Neuronal stem cell (in vitro differentiated cells): ENCODE measurements at regions not wholly inside any gene's neighbourhood (a gene's known extent, or its start where the extent isn't known, plus 50 kb on each side); places are given as distances from the start of the nearest gene placed in this dataset.

Experiments
- DNase-seq: peaks from one replicate; pipeline ENCODE4 v3.0.0-alpha.2; 2013; ENCODE audit warnings: low spot score
- H2AFZ ChIP-seq: one replicate; pipeline ENCODE4 v1.6.1; 2013; ENCODE audit warnings: mild to moderate bottlenecking, low read length, inconsistent platforms
- H2AK5ac ChIP-seq: 2 replicates; pipeline ENCODE4 v1.6.1; 2013; ENCODE audit warnings: low read depth, mild to moderate bottlenecking, inconsistent platforms, low read length, moderate library complexity, mixed read lengths
- H2BK120ac ChIP-seq: 2 replicates; pipeline ENCODE4 v1.6.1; 2013; ENCODE audit warnings: low read depth, mild to moderate bottlenecking, inconsistent platforms, low read length, moderate library complexity, mixed read lengths
- H2BK12ac ChIP-seq: one replicate; pipeline ENCODE4 v1.6.1; 2013; ENCODE audit warnings: low read length, inconsistent platforms
- H2BK15ac ChIP-seq: 2 replicates; pipeline ENCODE4 v1.6.1; 2013; ENCODE audit warnings: mild to moderate bottlenecking, low read length, inconsistent platforms, mixed read lengths
- H2BK5ac ChIP-seq: one replicate; pipeline ENCODE4 v1.6.1; 2013; ENCODE audit warnings: inconsistent platforms, mild to moderate bottlenecking, low read length, moderate library complexity
- H3K14ac ChIP-seq: one replicate; pipeline ENCODE4 v1.6.1; 2013; ENCODE audit warnings: low read length, inconsistent platforms
- H3K18ac ChIP-seq: 2 replicates; pipeline ENCODE4 v1.6.1; 2013; ENCODE audit warnings: low read length, inconsistent platforms
- H3K23ac ChIP-seq: 2 replicates; pipeline ENCODE4 v1.6.1; 2013; ENCODE audit warnings: low read depth, mild to moderate bottlenecking, mixed read lengths, low read length, inconsistent platforms; ENCODE audit not compliant: poor library complexity
- H3K27ac ChIP-seq: replicated peaks from 3 replicates; pipeline ENCODE4 v1.5.1; 2013; ENCODE audit warnings: low read length, inconsistent platforms
- H3K27me3 ChIP-seq, 3 experiments: 2 replicates each; pipeline ENCODE4 v1.6.1; 2013; ENCODE audit warnings: low read length in 3 of 3, mild to moderate bottlenecking in 2 of 3, inconsistent platforms in 1 of 3, low read depth in 1 of 3, mixed read lengths in 1 of 3, moderate library complexity in 1 of 3; ENCODE audit not compliant: control insufficient read depth in 3 of 3, insufficient read depth in 3 of 3
- H3K36me3 ChIP-seq, 2 donors: replicated peaks in 1 of 2; 2 replicates each; pipeline ENCODE4 v1.6.1; 2013; ENCODE audit warnings: low read length in 2 of 2; ENCODE audit not compliant: control insufficient read depth in 2 of 2, insufficient read depth in 2 of 2
- H3K4ac ChIP-seq: 2 replicates; pipeline ENCODE4 v1.6.1; 2013; ENCODE audit warnings: inconsistent platforms, mild to moderate bottlenecking, low read length, moderate library complexity
- H3K4me1 ChIP-seq, 2 donors: 1 replicate in 1 of 2; 2 replicates in 1 of 2; pipeline ENCODE4 v1.6.1; 2013; ENCODE audit warnings: low read length in 2 of 2, low read depth in 1 of 2; ENCODE audit not compliant: control insufficient read depth in 2 of 2, insufficient read depth in 1 of 2
- H3K4me2 ChIP-seq: one replicate; pipeline ENCODE4 v1.6.1; 2013; ENCODE audit warnings: mild to moderate bottlenecking, low read length, inconsistent platforms; ENCODE audit not compliant: insufficient read depth, poor library complexity, severe bottlenecking
- H3K4me3 ChIP-seq, 2 donors: 2 replicates each; pipeline ENCODE4 v1.5.1; 2013; ENCODE audit warnings: low read length in 2 of 2, mild to moderate bottlenecking in 2 of 2, inconsistent platforms in 1 of 2, moderate library complexity in 1 of 2
- H3K79me1 ChIP-seq: one replicate; pipeline ENCODE4 v1.6.1; 2013; ENCODE audit warnings: low read depth, mild to moderate bottlenecking, inconsistent platforms, low read length, moderate library complexity
- H3K9ac ChIP-seq: one replicate; pipeline ENCODE4 v1.6.1; 2013; ENCODE audit warnings: mild to moderate bottlenecking, low read depth, low read length, inconsistent platforms; ENCODE audit not compliant: poor library complexity
- H3K9me3 ChIP-seq, 2 donors: replicated peaks in 1 of 2; 2 replicates each; pipeline versions ENCODE3 to v1.6.1; 2013; ENCODE audit warnings: low read length in 2 of 2, mild to moderate bottlenecking in 2 of 2, inconsistent platforms in 1 of 2, low read depth in 1 of 2, mixed read lengths in 1 of 2, moderate library complexity in 1 of 2; ENCODE audit not compliant: control insufficient read depth in 2 of 2, insufficient read depth in 1 of 2
- H4K8ac ChIP-seq: one replicate; pipeline ENCODE4 v1.6.1; 2013; ENCODE audit warnings: low read depth, mild to moderate bottlenecking, inconsistent platforms, low read length, moderate library complexity
- H4K91ac ChIP-seq: one replicate; pipeline ENCODE4 v1.6.1; 2013; ENCODE audit warnings: low read length, low read depth, mild to moderate bottlenecking, inconsistent platforms; ENCODE audit not compliant: poor library complexity
- WGBS, 2 donors: extraction: QIAGEN DNeasy Blood & Tissue Kit; methylation state at CpG; one replicate each; pipeline ENCODE4 v1.1.7; 2013; ENCODE audit warnings: missing lambda C conversion rate in 2 of 2, mixed read lengths in 1 of 2; ENCODE audit not compliant: insufficient read length in 2 of 2, insufficient replicate concordance in 1 of 2; ENCODE audit errors: extremely low coverage in 2 of 2; 5-methylcytosine and 5-hydroxymethylcytosine counted together

DNA sequence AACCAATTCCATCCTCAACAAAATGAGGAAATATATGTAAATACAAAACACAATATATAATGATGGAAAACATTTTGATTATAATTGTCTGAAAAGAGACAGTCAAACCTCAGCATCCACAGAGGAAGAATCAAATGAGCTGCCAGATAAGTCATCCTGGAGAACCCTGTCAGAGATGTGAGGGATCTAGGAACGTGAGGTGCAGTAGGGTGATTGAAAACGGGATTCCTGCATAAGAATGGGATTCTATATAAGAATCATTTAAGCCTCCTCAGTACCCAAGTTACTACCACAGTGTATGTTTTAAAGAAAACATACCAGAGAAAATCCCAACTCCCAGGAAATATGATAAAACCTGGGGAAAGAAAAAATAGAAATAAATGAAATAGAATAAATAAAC, 690.5 kb downstream of the FRK start:
- Histone ChIP-seq H3K23ac (no peak overlapping the region), H3K27ac (no peak overlapping the region), H3K14ac (no peak overlapping the region), H2BK5ac (no peak overlapping the region), H3K4me3 (no peak overlapping the region), H3K36me3 (no peaks in the 10 kb centered on the region), H3K4me1 (no peaks in the 10 kb centered on the region), H3K27me3 (no peaks in the 10 kb centered on the region), H4K8ac (no peak overlapping the region), H2AK5ac (no peak overlapping the region), H3K4ac (no peak overlapping the region), H3K9ac (no peak overlapping the region), H3K18ac (no peak overlapping the region), H2AFZ (no peak overlapping the region), H3K9me3 (no peaks in the 10 kb centered on the region), H4K91ac (no peak overlapping the region), H3K79me1 (no peaks in the 10 kb centered on the region), H2BK12ac (no peak overlapping the region), H3K4me2 (no peak overlapping the region), H2BK120ac (no peak overlapping the region), H2BK15ac (no peak overlapping the region)
- no peak for DNase-seq
- WGBS, 2 donors = no CpG with 5 or more reads among the region's 2 CpGs

DNA sequence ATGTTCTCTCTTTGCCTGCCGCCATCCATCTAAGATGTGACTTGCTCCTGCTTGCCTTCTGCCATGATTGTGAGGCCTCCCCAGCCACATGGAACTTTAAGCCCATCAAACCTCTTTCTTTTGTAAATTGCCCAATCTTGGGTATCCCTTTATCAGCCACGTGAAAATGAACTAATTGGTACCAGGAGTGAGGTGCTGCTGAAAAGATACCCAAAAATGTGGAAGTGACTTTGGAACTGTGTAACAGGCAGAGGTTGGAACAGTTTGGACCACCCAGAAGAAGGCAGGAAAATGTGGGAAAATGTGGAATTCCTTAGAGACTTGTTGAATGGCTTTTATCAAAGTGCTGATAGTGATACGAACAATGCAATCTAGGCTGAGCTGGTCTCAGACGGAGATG, 694.9 kb downstream of the FRK start:
- H3K79me1 ChIP-seq = no peaks in the 10 kb centered on the region
- H3K27me3 ChIP-seq = no peaks in the 10 kb centered on the region
- no peak overlapping the region for H3K4ac ChIP-seq
- H3K23ac ChIP-seq = no peak overlapping the region
- no peak overlapping the region for H3K9ac ChIP-seq
- no peaks in the 10 kb centered on the region for H3K4me1 ChIP-seq
- H3K4me3 ChIP-seq = no peak overlapping the region
- H3K4me2 ChIP-seq = no peak overlapping the region
- H2AK5ac ChIP-seq = no peak overlapping the region
- no peak overlapping the region for H2BK120ac ChIP-seq
- no peak overlapping the region for H3K27ac ChIP-seq
- no peak overlapping the region for H4K91ac ChIP-seq
- no peak overlapping the region for H3K18ac ChIP-seq
- H2BK15ac ChIP-seq = no peak overlapping the region
- no peak overlapping the region for H2AFZ ChIP-seq
- no peaks in the 10 kb centered on the region for H3K9me3 ChIP-seq
- no peak overlapping the region for H2BK5ac ChIP-seq
- DNase-seq = no peak
- no CpG with 5 or more reads among the region's 4 CpGs for WGBS, 2 donors
- H3K14ac ChIP-seq = no peak overlapping the region
- H4K8ac ChIP-seq = no peak overlapping the region
- no peaks in the 10 kb centered on the region for H3K36me3 ChIP-seq
- H2BK12ac ChIP-seq = no peak overlapping the region

DNA sequence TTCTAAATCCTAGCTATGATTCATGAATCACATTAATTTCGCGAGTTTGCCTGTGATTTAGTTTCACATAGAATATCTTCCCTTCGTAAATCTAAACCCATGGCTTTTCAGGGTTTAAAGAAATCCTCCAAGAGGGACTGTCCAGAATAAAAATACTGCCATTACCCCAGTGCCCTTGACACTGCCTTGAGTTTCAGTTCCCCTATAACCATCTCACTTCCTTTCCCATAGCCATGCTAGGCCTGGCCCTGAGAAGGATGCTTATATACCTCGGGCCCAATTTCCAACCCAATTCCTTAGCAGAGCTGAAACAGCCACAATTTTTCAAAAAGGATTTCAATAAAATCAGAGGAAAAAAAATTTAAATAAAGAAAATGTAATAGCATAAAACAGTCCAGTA, 697.3 kb downstream of the FRK start:
- Histone ChIP-seq H2AFZ (no peak overlapping the region), H3K4me3 (no peak overlapping the region), H3K4me2 (no peak overlapping the region), H2BK5ac (no peak overlapping the region), H2BK120ac (no peak overlapping the region), H3K79me1 (no peaks in the 10 kb centered on the region), H4K8ac (no peak overlapping the region), H2AK5ac (no peak overlapping the region), H3K18ac (no peak overlapping the region), H3K27me3 (no peaks in the 10 kb centered on the region), H2BK15ac (no peak overlapping the region), H3K9me3 (no peaks in the 10 kb centered on the region), H2BK12ac (no peak overlapping the region), H3K36me3 (no peaks in the 10 kb centered on the region), H3K14ac (no peak overlapping the region), H4K91ac (no peak overlapping the region), H3K4ac (no peak overlapping the region), H3K4me1 (no peaks in the 10 kb centered on the region), H3K23ac (no peak overlapping the region), H3K9ac (no peak overlapping the region), H3K27ac (no peak overlapping the region)
- DNase-seq = no peak
- no CpG with 5 or more reads among the region's 4 CpGs for WGBS, 2 donors

DNA sequence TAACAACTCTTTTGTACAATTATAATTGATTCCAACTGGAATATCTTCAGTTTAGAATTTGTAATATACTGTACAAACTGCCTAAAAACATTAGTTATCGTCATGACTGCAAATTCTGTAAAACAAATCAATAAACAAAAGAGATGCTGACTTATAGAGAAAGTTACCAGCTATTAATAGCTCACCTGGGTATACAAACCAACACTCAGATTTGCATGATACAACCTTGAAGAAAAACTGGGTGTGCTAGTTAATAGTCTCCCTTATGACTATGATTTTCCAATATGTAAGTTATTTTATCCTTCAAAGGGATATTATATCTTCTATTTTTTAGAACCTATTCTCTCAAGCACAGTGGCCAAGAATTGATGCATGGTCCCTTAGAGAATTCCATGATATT, 698.5 kb downstream of the FRK start:
- H2BK120ac ChIP-seq = no peak overlapping the region
- no peak overlapping the region for H2AFZ ChIP-seq
- no peak overlapping the region for H3K23ac ChIP-seq
- no peak overlapping the region for H3K9ac ChIP-seq
- no peaks in the 10 kb centered on the region for H3K4me1 ChIP-seq
- no peaks in the 10 kb centered on the region for H3K27me3 ChIP-seq
- H4K91ac ChIP-seq = no peak overlapping the region
- no peak overlapping the region for H2BK15ac ChIP-seq
- no peak overlapping the region for H3K4ac ChIP-seq
- H2BK12ac ChIP-seq = no peak overlapping the region
- no peak overlapping the region for H3K4me2 ChIP-seq
- H3K14ac ChIP-seq = no peak overlapping the region
- H4K8ac ChIP-seq = no peak overlapping the region
- DNase-seq = no peak
- H3K36me3 ChIP-seq = no peaks in the 10 kb centered on the region
- H3K9me3 ChIP-seq = no peaks in the 10 kb centered on the region
- no peak overlapping the region for H3K27ac ChIP-seq
- H2BK5ac ChIP-seq = no peak overlapping the region
- H2AK5ac ChIP-seq = no peak overlapping the region
- H3K79me1 ChIP-seq = no peaks in the 10 kb centered on the region
- no peak overlapping the region for H3K4me3 ChIP-seq
- no CpG with 5 or more reads among the region's 1 CpG for WGBS, 2 donors
- no peak overlapping the region for H3K18ac ChIP-seq
